Thymus (tissue), 11 donors: ENCODE measurements at regions not wholly inside any gene's neighbourhood (a gene's known extent, or its start where the extent isn't known, plus 50 kb on each side); places are given as distances from the start of the nearest gene placed in this dataset.

ENCODE experiments used
- DNase-seq, 9 donors: peaks; one replicate each; pipeline ENCODE4 v3.0.0-alpha.2; 2013; ENCODE audit warnings: low spot score in 9 of 9, low read depth in 6 of 9, missing footprints in 1 of 9
- H3K27ac ChIP-seq, 2 donors: one replicate each; pipeline ENCODE4 v1.5.1; 2013; ENCODE audit warnings: control low read depth in 1 of 2, low read depth in 1 of 2, low read length in 1 of 2, mild to moderate bottlenecking in 1 of 2, moderate library complexity in 1 of 2
- H3K27me3 ChIP-seq, 2 donors: one replicate each; pipeline ENCODE4 v1.5.1; 2013; ENCODE audit warnings: low read length in 1 of 2; ENCODE audit not compliant: control insufficient read depth in 2 of 2, insufficient read depth in 1 of 2
- H3K36me3 ChIP-seq, 2 donors: one replicate each; pipeline ENCODE4 v1.5.1; 2013; ENCODE audit warnings: low read length in 1 of 2, mild to moderate bottlenecking in 1 of 2, moderate library complexity in 1 of 2; ENCODE audit not compliant: control insufficient read depth in 2 of 2, insufficient read depth in 2 of 2
- H3K4me1 ChIP-seq, 2 donors: one replicate each; pipeline ENCODE4 v1.5.1; 2013; ENCODE audit warnings: low read length in 2 of 2; ENCODE audit not compliant: control insufficient read depth in 2 of 2, insufficient read depth in 2 of 2
- H3K4me3 ChIP-seq, 2 donors: one replicate each; pipeline ENCODE4 v1.5.1; 2013; ENCODE audit warnings: low read length in 2 of 2, control low read depth in 1 of 2, mild to moderate bottlenecking in 1 of 2
- H3K9me3 ChIP-seq, 2 donors: one replicate each; pipeline ENCODE4 v1.5.1; 2013; ENCODE audit warnings: low read length in 1 of 2, mild to moderate bottlenecking in 1 of 2; ENCODE audit not compliant: control insufficient read depth in 2 of 2, insufficient read depth in 1 of 2
- WGBS: extraction: QIAGEN DNeasy Blood & Tissue Kit; methylation state at CpG from one replicate; pipeline ENCODE4 v1.1.7; 2013; 5-methylcytosine and 5-hydroxymethylcytosine counted together
- donor health status: healthy.

GRCh38 chr21:21712748-21713520 is 714.7 kb downstream of the NCAM2 start:
- WGBS = 79% methylated on average over 4 of the region's 4 CpGs
- Histone ChIP-seq H3K4me1 (no peaks in the 10 kb centered on the region), H3K36me3 (no peaks in the 10 kb centered on the region), H3K27me3 (no peaks in the 10 kb centered on the region), H3K4me3 (no peak overlapping the region), H3K9me3 (no peaks in the 10 kb centered on the region), H3K27ac (no peak overlapping the region)
- no peak for DNase-seq

GRCh38 chr21:21713651-21714180 is 715.5 kb downstream of the NCAM2 start:
- Histone ChIP-seq H3K36me3 (no peaks in the 10 kb centered on the region), H3K4me1 (no peaks in the 10 kb centered on the region), H3K27ac (no peak overlapping the region), H3K9me3 (no peaks in the 10 kb centered on the region), H3K4me3 (no peak overlapping the region), H3K27me3 (no peaks in the 10 kb centered on the region)
- 87% methylated on average over 3 of the region's 3 CpGs for WGBS
- DNase-seq = no peak

GRCh38 chr21:21714426-21714825 is 716.2 kb downstream of the NCAM2 start:
- 89% methylated on average over 2 of the region's 2 CpGs for WGBS
- H3K27ac ChIP-seq = no peak overlapping the region
- H3K4me1 ChIP-seq = no peaks in the 10 kb centered on the region
- no peak for DNase-seq
- H3K4me3 ChIP-seq = no peak overlapping the region
- no peaks in the 10 kb centered on the region for H3K36me3 ChIP-seq
- no peaks in the 10 kb centered on the region for H3K9me3 ChIP-seq
- H3K27me3 ChIP-seq = no peaks in the 10 kb centered on the region

GRCh38 chr21:21715266-21715969 is 717.2 kb downstream of the NCAM2 start:
- no peak for DNase-seq
- no peaks in the 10 kb centered on the region for H3K36me3 ChIP-seq
- no peaks in the 10 kb centered on the region for H3K4me1 ChIP-seq
- H3K27ac ChIP-seq = no peak overlapping the region
- no peaks in the 10 kb centered on the region for H3K27me3 ChIP-seq
- no peaks in the 10 kb centered on the region for H3K9me3 ChIP-seq
- whole genome bisulfite sequencing = 91% methylated on average over 7 of the region's 7 CpGs
- no peak overlapping the region for H3K4me3 ChIP-seq

GRCh38 chr21:21722731-21723130 is 724.5 kb downstream of the NCAM2 start:
- no peak overlapping the region for H3K27ac ChIP-seq
- 97% methylated on average over 2 of the region's 2 CpGs for WGBS
- no peaks in the 10 kb centered on the region for H3K4me1 ChIP-seq
- H3K9me3 ChIP-seq = no peaks in the 10 kb centered on the region
- no peak for DNase-seq
- no peak overlapping the region for H3K4me3 ChIP-seq
- H3K36me3 ChIP-seq = no peaks in the 10 kb centered on the region
- no peaks in the 10 kb centered on the region for H3K27me3 ChIP-seq

GRCh38 chr21:21730512-21730911 is 732.3 kb downstream of the NCAM2 start:
- Histone ChIP-seq H3K4me1 (no peaks in the 10 kb centered on the region), H3K4me3 (no peak overlapping the region), H3K27ac (no peak overlapping the region), H3K9me3 (peaks cover 0 to 2% of the 10 kb centered on the region in 2 donors), H3K36me3 (no peaks in the 10 kb centered on the region), H3K27me3 (no peaks in the 10 kb centered on the region)
- 90% methylated on average over 5 of the region's 5 CpGs for WGBS
- no peak for DNase-seq

- H3K9me3 ChIP-seq = peaks cover 0 to 2% of the 10 kb centered on the region in 2 donors
- DNase-seq = no peak
- H3K27me3 ChIP-seq = no peaks in the 10 kb centered on the region
- no peaks in the 10 kb centered on the region for H3K4me1 ChIP-seq
- no peak overlapping the region for H3K27ac ChIP-seq
- WGBS = 97% methylated on average over 6 of the region's 6 CpGs
- H3K4me3 ChIP-seq = no peak overlapping the region
- H3K36me3 ChIP-seq = no peaks in the 10 kb centered on the region
Measured at GRCh38 chr21:21731626-21732025, 733.4 kb downstream of the NCAM2 start.

GRCh38 chr21:21734088-21734487 is 735.9 kb downstream of the NCAM2 start:
- Histone ChIP-seq H3K9me3 (no peaks in the 10 kb centered on the region), H3K27me3 (no peaks in the 10 kb centered on the region), H3K36me3 (no peaks in the 10 kb centered on the region), H3K27ac (no peak overlapping the region), H3K4me1 (no peaks in the 10 kb centered on the region), H3K4me3 (no peak overlapping the region)
- DNase-seq = no peak
- 94% methylated on average over 1 of the region's 1 CpG for WGBS

GRCh38 chr21:21737186-21737585 is 739.0 kb downstream of the NCAM2 start:
- Histone ChIP-seq H3K36me3 (no peaks in the 10 kb centered on the region), H3K9me3 (no peaks in the 10 kb centered on the region), H3K4me1 (no peaks in the 10 kb centered on the region), H3K4me3 (no peak overlapping the region), H3K27ac (no peak overlapping the region), H3K27me3 (no peaks in the 10 kb centered on the region)
- no peak for DNase-seq
- 82% methylated on average over 7 of the region's 7 CpGs for WGBS
